Daoy (cell line): ENCODE measurements at regions not wholly inside any gene's neighbourhood (a gene's known extent, or its start where the extent isn't known, plus 50 kb on each side); places are given as distances from the start of the nearest gene placed in this dataset.

Experiments
- DNase-seq: peaks from one replicate; pipeline ENCODE4 v3.0.0-alpha.2; 2015; ENCODE audit warnings: low read depth

DNA sequence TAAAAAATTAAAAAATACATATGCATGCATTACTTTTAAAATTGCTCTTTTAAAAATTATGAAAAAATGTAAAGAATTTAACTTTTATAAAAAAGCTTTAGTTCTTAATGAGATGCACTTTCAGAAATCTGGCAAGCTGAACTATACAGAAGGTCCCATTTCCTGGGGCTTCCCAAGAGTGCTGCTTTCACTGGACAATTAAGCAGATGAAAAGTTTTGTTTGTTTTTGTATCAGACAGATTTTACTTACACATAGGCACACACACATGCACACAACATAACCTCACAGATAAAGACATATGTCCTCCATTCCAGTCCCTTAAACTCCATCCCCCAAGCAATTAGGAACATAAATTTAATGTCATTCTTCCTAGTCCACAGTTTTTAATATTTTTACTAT lies 402.3 kb upstream of the ASIC2 start:
- DNase-seq: no peak

GRCh38 chr17:33696102-33696501 lies 403.0 kb upstream of the ASIC2 start:
- DNase-seq: no peak

- no peak for DNase-seq
Measured at GRCh38 chr17:33697557-33697956, 404.5 kb upstream of the ASIC2 start.

DNA sequence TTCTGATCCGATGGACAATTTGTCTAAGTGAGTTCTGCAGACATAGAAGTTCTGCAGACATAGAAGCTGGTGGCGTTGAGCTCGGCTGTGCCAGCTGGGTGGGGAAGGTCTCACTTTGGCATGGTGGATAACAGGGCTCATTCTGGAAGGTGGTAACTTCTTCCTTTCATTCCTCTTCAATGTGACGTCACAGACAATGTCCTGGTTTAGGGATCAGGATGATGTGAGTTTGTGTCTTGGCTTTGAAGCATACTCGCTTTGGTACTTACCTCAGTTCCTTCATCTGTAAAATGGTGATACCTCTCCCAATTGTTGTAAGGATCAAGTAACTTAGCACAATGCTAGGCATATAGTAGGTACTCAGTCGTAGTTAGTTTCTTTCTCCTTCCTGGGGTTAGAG lies 408.8 kb upstream of the ASIC2 start:
- no peak for DNase-seq

DNA sequence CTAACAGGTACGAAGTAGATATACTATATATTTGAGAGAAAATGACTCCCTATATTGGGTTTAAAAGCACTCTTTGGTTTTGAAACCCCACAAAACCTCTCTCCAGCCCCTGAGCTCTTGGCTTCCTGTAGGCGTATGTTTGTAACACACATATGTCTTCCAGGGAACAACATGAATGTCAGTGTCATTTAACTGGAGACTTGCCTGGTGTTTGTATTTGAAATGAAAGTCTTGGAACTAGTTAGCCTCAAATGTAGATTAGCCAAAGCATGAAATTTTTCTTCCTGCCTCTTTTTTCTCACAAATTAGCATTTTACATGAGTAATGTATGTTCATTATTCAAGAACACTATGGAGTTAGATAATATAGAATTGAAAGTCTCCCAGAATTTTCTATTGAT lies 411.8 kb upstream of the ASIC2 start:
- no peak for DNase-seq

DNA sequence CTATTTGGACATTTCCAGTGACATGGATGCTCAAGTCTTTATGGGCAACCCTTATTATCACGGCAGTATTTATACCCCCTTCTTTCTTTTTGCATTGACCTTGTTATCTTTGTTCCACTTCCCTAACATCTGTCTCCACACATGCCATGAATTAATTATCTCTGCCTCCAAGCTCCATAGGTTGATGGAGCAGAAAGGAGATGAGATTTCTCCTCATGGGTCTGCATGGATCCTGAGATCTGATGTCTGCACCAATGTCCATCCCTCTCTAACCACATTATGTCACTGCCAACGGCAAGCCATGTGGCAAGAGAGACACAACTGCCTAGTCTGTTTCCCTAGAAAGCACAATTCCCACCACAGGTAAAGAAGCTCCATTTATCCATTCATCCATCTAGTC lies 416.8 kb upstream of the ASIC2 start:
- DNase-seq: no peak

GRCh38 chr17:33712120-33712519 lies 419.0 kb upstream of the ASIC2 start:
- no peak for DNase-seq

- no peak for DNase-seq
Measured at GRCh38 chr17:33716957-33717356, 423.9 kb upstream of the ASIC2 start.

DNA sequence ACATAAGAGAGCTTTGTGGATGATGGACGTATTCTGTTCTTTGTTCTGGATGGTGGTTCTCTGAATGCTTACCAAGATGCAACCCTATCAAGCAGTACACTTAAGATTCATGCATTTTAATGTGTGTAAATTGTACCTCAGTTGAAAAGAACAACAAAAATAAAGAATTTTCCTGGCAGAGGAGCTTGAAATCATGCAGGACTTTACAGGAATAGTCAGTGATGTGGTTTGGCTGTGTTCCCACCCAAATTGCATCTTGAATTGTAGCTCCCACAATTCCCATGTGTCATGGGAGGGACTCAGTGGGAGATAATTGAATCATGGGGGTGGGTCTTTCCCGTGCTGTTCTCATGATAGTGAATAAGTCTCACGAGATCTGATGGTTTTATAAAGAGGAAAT lies 430.6 kb upstream of the ASIC2 start:
- peak; percentile 47 for DNase-seq

DNA sequence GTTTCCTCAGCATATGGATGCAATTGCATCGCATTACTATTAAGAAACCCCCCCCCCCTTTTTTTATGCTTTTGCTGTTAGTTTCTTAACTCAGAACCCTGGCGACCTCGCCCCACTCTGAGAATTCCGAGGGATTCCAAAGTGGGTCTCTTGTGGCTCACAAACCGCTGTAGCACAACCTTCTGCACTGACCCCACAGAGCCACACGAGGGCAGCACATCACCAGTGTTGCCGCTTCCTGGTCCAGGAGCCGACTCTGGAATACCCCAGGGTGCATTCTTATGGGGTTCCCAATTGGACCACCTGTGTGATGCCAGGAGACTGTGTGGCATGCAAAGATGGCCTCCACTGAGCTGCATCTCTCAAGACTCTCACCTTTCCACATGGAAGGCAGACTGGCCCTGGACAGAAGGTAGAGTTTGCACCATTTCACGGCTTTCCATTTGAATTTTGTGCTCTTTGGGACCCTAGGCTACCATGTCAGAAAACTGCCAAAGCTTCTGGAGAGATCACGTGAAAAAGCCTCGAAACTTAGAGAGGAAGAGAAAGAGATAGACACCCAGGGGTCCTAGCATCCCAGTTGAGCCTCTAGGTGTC lies 432.7 kb upstream of the ASIC2 start:
- DNase-seq: peak; percentile 55

GRCh38 chr17:33730131-33730530 lies 437.0 kb upstream of the ASIC2 start:
- DNase-seq: no peak

- no peak for DNase-seq
Measured at GRCh38 chr17:33732116-33732515, 439.0 kb upstream of the ASIC2 start.

DNA sequence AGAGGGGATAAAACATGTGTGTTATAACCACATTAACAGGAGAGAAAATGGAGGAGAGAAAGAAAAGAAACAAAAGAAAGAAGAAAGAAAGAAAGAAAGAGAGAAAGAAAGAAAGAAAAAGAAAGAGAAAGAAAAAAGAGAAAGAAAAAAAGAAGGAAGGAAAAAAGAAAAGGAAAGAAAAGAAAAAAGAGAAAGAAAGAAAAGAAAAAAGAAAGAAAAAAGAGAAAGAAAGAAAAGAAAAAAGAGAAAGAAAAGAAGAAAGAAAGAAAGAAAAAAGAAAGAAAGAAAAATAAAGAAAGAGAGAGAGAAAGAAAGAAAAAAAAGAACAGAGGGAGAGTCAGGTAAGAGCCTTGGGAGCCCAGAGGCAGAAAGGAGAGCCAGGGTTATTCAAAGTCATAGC lies 446.6 kb upstream of the ASIC2 start:
- DNase-seq: no peak

DNA sequence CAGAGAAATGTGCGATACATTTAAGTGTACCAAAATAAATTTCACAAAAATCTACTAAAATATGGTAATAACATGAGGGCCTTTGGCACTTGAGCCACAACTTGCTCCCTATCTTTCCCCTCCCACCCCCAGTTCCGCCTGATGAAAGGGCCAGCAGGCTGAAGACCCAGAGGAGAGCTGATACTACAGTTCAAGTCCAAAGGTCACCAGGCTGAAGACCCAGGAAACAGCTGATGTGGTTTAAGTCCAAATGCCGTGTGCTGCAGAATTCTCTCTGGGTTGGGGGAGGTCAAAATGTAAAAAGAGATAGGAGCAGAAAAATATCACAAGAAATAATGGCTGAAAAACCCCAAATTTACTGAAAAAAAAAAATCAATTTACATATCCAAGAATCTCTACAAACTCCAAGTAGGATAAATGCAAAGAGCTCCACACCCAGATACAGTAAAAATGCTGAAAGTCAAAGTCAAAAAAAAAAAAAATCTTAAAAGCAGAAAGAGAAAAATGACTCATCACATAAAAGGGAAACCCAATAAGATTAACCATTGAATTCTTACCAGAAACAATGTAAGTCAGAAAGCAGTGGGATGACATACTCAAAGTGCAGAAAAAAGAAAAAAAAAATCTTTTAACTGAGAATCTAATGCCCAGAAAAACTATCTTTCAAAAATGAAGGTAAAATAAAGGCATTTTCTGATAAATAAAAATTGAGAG lies 452.1 kb upstream of the ASIC2 start:
- no peak for DNase-seq

- no peak for DNase-seq
Measured at GRCh38 chr17:33749171-33749570, 456.1 kb upstream of the ASIC2 start.

- DNase-seq: peak; percentile 57
Measured at GRCh38 chr17:33750943-33751701, 458.0 kb upstream of the ASIC2 start.

DNA sequence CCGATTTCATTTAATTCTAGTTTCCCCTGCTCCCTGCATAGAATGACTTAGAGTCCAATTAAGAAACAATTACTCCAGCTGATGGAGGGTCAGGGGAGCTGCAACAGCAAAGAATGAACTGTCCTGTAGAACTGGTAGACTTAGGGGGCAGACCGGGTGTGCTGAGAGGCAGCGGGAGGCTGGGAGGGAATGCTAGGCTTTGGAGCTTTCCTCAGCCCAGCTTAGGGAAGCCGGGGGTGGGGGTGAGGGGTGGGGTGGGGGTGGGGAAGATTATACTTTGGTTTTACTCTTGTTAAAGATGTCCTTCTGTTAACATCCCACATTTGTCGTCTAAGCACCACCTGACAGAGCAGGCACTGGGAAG lies 458.6 kb upstream of the ASIC2 start:
- DNase-seq: no peak

DNA sequence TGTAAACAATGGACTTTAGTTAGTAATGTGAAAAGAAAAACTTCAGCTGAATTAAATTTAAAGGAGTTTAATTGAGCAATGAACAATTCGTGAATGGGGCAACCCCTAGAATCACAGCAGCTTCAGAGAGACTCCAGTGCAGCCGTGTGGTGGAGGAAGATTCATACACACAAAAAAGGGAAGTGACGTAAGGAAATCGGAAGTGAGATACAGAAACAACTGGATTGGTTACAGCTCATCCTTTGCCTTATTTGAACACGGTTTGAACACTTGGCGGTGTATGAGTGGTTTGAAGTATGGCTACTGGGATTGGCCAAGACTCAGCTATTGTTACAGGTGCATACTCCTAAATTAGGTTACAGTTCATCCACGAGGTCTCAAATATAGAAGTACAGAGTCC lies 460.4 kb upstream of the ASIC2 start:
- no peak for DNase-seq

- no peak for DNase-seq
Measured at GRCh38 chr17:33756021-33756420, 462.9 kb upstream of the ASIC2 start.

GRCh38 chr17:33765871-33766270 lies 472.8 kb upstream of the ASIC2 start:
- no peak for DNase-seq

DNA sequence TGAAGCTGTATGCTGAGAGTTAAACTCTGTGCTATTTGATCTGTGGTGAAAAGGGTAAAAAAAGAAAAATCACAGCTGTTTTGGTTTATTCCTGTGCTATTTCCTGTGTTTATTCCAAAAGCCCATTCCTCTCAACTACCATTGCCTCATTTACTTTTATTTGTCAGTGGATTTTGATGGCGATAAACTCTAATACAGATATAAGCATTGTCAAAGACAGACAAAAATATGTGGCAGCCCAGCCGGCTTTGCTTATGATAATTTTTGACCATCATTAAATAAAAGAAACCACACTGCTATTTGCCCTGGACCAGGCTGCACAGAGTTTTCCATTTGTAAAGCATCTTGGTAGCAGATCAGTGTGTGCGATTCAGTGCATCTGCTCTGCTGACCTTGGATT lies 473.6 kb upstream of the ASIC2 start:
- no peak for DNase-seq

DNA sequence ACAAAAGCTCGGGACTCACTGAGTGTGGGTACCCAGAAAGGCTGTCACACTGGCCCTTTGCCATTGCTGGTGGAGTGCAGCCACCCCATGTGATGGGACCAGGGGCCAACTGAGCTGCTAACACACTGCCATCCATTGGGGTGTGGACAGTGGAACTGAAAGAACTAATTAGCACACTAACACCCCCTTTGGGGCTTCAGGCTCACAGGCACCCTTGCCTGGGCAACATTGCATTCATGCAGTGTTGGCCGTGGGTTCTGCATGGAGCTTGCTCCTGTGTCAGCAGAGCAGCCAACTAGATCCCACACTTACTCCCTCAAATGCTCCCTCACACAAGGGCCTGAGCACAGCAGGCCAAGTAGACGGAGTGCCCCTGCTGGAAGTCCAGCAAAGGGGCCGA lies 476.0 kb upstream of the ASIC2 start:
- no peak for DNase-seq

GRCh38 chr17:33776304-33776703 lies 478.8 kb upstream of the CCL2 start:
- no peak for DNase-seq
